H9 (cell line): ENCODE measurements at regions not wholly inside any gene's neighbourhood (a gene's known extent, or its start where the extent isn't known, plus 50 kb on each side); places are given as distances from the start of the nearest gene placed in this dataset.

Source experiments
- DNase-seq: peaks from one replicate; pipeline ENCODE4 v3.0.0-alpha.2; 2017
- H2AFZ ChIP-seq: one replicate; pipeline ENCODE4 v1.6.1; 2013; ENCODE audit warnings: mild to moderate bottlenecking, low read length, control low read depth, moderate library complexity
- H2AK5ac ChIP-seq: 2 replicates; pipeline ENCODE4 v1.6.1; 2013; ENCODE audit warnings: low read length, control low read depth, mixed read lengths; ENCODE audit not compliant: insufficient read length
- H2BK120ac ChIP-seq: one replicate; pipeline ENCODE4 v1.6.1; 2013; ENCODE audit warnings: low read depth, mild to moderate bottlenecking, low read length, control low read depth, inconsistent platforms; ENCODE audit not compliant: poor library complexity, severe bottlenecking
- H2BK12ac ChIP-seq: 2 replicates; pipeline ENCODE4 v1.6.1; 2013; ENCODE audit warnings: low read length, control low read depth, mixed read lengths, low read depth; ENCODE audit not compliant: insufficient read length
- H2BK15ac ChIP-seq: 2 replicates; pipeline ENCODE4 v1.6.1; 2013; ENCODE audit warnings: low read depth, low read length, control low read depth
- H2BK20ac ChIP-seq: one replicate; pipeline ENCODE4 v1.6.1; 2013; ENCODE audit warnings: low read depth, mild to moderate bottlenecking, low read length, control low read depth, inconsistent platforms; ENCODE audit not compliant: poor library complexity, severe bottlenecking
- H2BK5ac ChIP-seq: 2 replicates; pipeline ENCODE4 v1.6.1; 2013; ENCODE audit warnings: low read length, control low read depth, mixed read lengths; ENCODE audit not compliant: insufficient read length
- H3K14ac ChIP-seq: 2 replicates; pipeline ENCODE4 v1.6.1; 2013; ENCODE audit warnings: low read length, control low read depth; ENCODE audit not compliant: insufficient read depth
- H3K18ac ChIP-seq: 2 replicates; pipeline ENCODE4 v1.6.1; 2013; ENCODE audit warnings: low read depth, mild to moderate bottlenecking, mixed read lengths, low read length, control low read depth; ENCODE audit not compliant: insufficient read length
- H3K23ac ChIP-seq: 2 replicates; pipeline ENCODE4 v1.6.1; 2013; ENCODE audit warnings: low read length, control low read depth, mixed read lengths, low read depth; ENCODE audit not compliant: insufficient read length
- H3K23me2 ChIP-seq: 2 replicates; pipeline ENCODE4 v1.6.1; 2013; ENCODE audit warnings: low read depth, mild to moderate bottlenecking, mixed read lengths, low read length, control low read depth; ENCODE audit not compliant: insufficient read length, poor library complexity, severe bottlenecking
- H3K27ac ChIP-seq: 2 replicates; pipeline ENCODE4 v1.5.1; 2013; ENCODE audit warnings: low read length, control low read depth, mixed read lengths, low read depth; ENCODE audit not compliant: insufficient read length
- H3K27me3 ChIP-seq: 2 replicates; pipeline ENCODE4 v1.6.1; 2013; ENCODE audit warnings: low read length, control low read depth, inconsistent platforms; ENCODE audit not compliant: insufficient read depth
- H3K4ac ChIP-seq: 2 replicates; pipeline ENCODE4 v1.6.1; 2013; ENCODE audit warnings: low read depth, mild to moderate bottlenecking, control low read depth, inconsistent platforms, low read length, moderate library complexity
- H3K4me1 ChIP-seq: 2 replicates; pipeline ENCODE4 v1.6.1; 2013; ENCODE audit warnings: low read length, control low read depth, inconsistent platforms; ENCODE audit not compliant: insufficient read depth
- H3K4me2 ChIP-seq: 2 replicates; pipeline ENCODE4 v1.6.1; 2013; ENCODE audit warnings: low read length, control low read depth, mixed read lengths; ENCODE audit not compliant: insufficient read length, insufficient read depth
- H3K56ac ChIP-seq: 2 replicates; pipeline ENCODE4 v1.6.1; 2013; ENCODE audit warnings: low read depth, mild to moderate bottlenecking, mixed read lengths, low read length, control low read depth; ENCODE audit not compliant: insufficient read length
- H3K79me1 ChIP-seq: 2 replicates; pipeline ENCODE4 v1.6.1; 2013; ENCODE audit warnings: low read depth, mild to moderate bottlenecking, moderate library complexity, low read length, control low read depth, inconsistent platforms; ENCODE audit not compliant: insufficient read depth, poor library complexity, severe bottlenecking
- H3K79me2 ChIP-seq: 2 replicates; pipeline ENCODE4 v1.6.1; 2013; ENCODE audit warnings: low read length, control low read depth, inconsistent platforms; ENCODE audit not compliant: insufficient read depth
- H3K9ac ChIP-seq: 2 replicates; pipeline ENCODE4 v1.6.1; 2013; ENCODE audit warnings: low read length, control low read depth, mixed read lengths; ENCODE audit not compliant: insufficient read length; ENCODE audit errors: extremely low read depth
- H3K9me3 ChIP-seq: one replicate; pipeline ENCODE4 v1.6.1; 2013; ENCODE audit warnings: low read depth, low read length, inconsistent platforms; ENCODE audit not compliant: control insufficient read depth
- H3T11ph ChIP-seq: one replicate; pipeline ENCODE4 v1.6.1; 2013; ENCODE audit warnings: mild to moderate bottlenecking, low read length, control low read depth, inconsistent platforms
- H4K20me1 ChIP-seq: one replicate; pipeline ENCODE4 v1.6.1; 2013; ENCODE audit not compliant: control insufficient read depth, insufficient read length, insufficient read depth
- H4K5ac ChIP-seq: 2 replicates; pipeline ENCODE4 v1.6.1; 2013; ENCODE audit warnings: low read depth, mild to moderate bottlenecking, mixed read lengths, low read length, control low read depth; ENCODE audit not compliant: insufficient read length
- H4K8ac ChIP-seq: replicated peaks from 2 replicates; pipeline ENCODE4 v1.6.1; 2013; ENCODE audit warnings: low read length, control low read depth, mixed read lengths, low read depth; ENCODE audit not compliant: insufficient read length
- H4K91ac ChIP-seq: 2 replicates; pipeline ENCODE4 v1.6.1; 2013; ENCODE audit warnings: low read depth, mild to moderate bottlenecking, moderate library complexity, mixed read lengths, low read length, control low read depth; ENCODE audit not compliant: insufficient read length
- H3K27ac Mint-ChIP-seq, 3 experiments: 2 replicates in 2 of 3; 3 replicates in 1 of 3; pipeline ENCODE4 v1.8.0; 2020 to 2021; ENCODE audit warnings: mixed read lengths in 3 of 3, mild to moderate bottlenecking in 1 of 3, moderate library complexity in 1 of 3
- H3K27me3 Mint-ChIP-seq: 2 replicates; pipeline ENCODE4 v1.8.0; 2021; ENCODE audit warnings: low read depth, mild to moderate bottlenecking, moderate library complexity, mixed read lengths
- H3K36me3 Mint-ChIP-seq, 3 experiments: 2 replicates in 2 of 3; 3 replicates in 1 of 3; pipeline ENCODE4 v1.8.0; 2020 to 2021; ENCODE audit warnings: low read depth in 3 of 3, mixed read lengths in 3 of 3; ENCODE audit not compliant: insufficient read depth in 1 of 3
- H3K4me1 Mint-ChIP-seq, 2 experiments: 2 replicates each; pipeline ENCODE4 v1.8.0; 2020; ENCODE audit warnings: mixed read lengths in 2 of 2
- H3K4me3 Mint-ChIP-seq, 2 experiments: 2 replicates in 1 of 2; 3 replicates in 1 of 2; pipeline ENCODE4 v1.8.0; 2020 to 2021; ENCODE audit warnings: mild to moderate bottlenecking in 2 of 2, mixed read lengths in 2 of 2, moderate library complexity in 1 of 2
- H3K9me3 Mint-ChIP-seq, 2 experiments: 2 replicates in 1 of 2; 3 replicates in 1 of 2; pipeline ENCODE4 v1.8.0; 2020; ENCODE audit warnings: mild to moderate bottlenecking in 2 of 2, mixed read lengths in 2 of 2, moderate library complexity in 1 of 2
- WGBS: extraction: QIAGEN DNeasy Blood & Tissue Kit; methylation state at CpG from one replicate; pipeline ENCODE4 v1.1.7; 2013; ENCODE audit warnings: missing lambda C conversion rate, low lambda C conversion rate, mixed read lengths; ENCODE audit not compliant: insufficient read length; ENCODE audit errors: extremely low coverage; 5-methylcytosine and 5-hydroxymethylcytosine counted together
- TF ChIP-seq, protein P1 (sequence below): fragments of 200-600 bp; sonication (generic); conservative IDR thresholded peaks from 3 replicates; pipeline ENCODE4 v1.8.0; 2021; ENCODE audit warnings: antibody characterized with exemption, mild to moderate bottlenecking

- no peak overlapping the region for H3K27ac ChIP-seq
- H3K4me2 ChIP-seq = no peak overlapping the region
- no peak overlapping the region for H3K18ac ChIP-seq
- Mint-ChIP-seq H3K9me3 (no peaks in the 10 kb centered on the region; a peak in 1 of 5 replicates), H3K27ac (no peak overlapping the region), H3K27me3 (no peaks in the 10 kb centered on the region; the same call in 1 of the 2 replicates), H3K4me1 (peaks cover 4 to 5% of the 10 kb centered on the region in 2 experiments), H3K4me3 (no peak overlapping the region), H3K36me3 (no peaks in the 10 kb centered on the region)
- H3K4ac ChIP-seq = no peak overlapping the region
- H3K23me2 ChIP-seq = no peaks in the 10 kb centered on the region
- WGBS = no CpG with 5 or more reads among the region's 15 CpGs
- no peak overlapping the region for H2BK120ac ChIP-seq
- H3T11ph ChIP-seq = no peak overlapping the region
- H3K9ac ChIP-seq = no peak overlapping the region
- no peak overlapping the region for H3K14ac ChIP-seq
- H2AK5ac ChIP-seq = no peak overlapping the region
- H2BK15ac ChIP-seq = no peak overlapping the region
- H2AFZ ChIP-seq = no peak overlapping the region
- H3K79me1 ChIP-seq = no peaks in the 10 kb centered on the region
- H4K5ac ChIP-seq = no peak overlapping the region
- no peaks in the 10 kb centered on the region for H3K9me3 ChIP-seq
- TF ChIP-seq, protein P1, sequence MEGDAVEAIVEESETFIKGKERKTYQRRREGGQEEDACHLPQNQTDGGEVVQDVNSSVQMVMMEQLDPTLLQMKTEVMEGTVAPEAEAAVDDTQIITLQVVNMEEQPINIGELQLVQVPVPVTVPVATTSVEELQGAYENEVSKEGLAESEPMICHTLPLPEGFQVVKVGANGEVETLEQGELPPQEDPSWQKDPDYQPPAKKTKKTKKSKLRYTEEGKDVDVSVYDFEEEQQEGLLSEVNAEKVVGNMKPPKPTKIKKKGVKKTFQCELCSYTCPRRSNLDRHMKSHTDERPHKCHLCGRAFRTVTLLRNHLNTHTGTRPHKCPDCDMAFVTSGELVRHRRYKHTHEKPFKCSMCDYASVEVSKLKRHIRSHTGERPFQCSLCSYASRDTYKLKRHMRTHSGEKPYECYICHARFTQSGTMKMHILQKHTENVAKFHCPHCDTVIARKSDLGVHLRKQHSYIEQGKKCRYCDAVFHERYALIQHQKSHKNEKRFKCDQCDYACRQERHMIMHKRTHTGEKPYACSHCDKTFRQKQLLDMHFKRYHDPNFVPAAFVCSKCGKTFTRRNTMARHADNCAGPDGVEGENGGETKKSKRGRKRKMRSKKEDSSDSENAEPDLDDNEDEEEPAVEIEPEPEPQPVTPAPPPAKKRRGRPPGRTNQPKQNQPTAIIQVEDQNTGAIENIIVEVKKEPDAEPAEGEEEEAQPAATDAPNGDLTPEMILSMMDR = no peak
- no peaks in the 10 kb centered on the region for H3K27me3 ChIP-seq
- H3K4me1 ChIP-seq = no peaks in the 10 kb centered on the region
- no peak overlapping the region for H4K8ac ChIP-seq
- no peak overlapping the region for H4K91ac ChIP-seq
- H3K56ac ChIP-seq = no peak overlapping the region
- no peak for DNase-seq
- no peaks in the 10 kb centered on the region for H3K79me2 ChIP-seq
- no peak overlapping the region for H2BK5ac ChIP-seq
- peaks cover 2% of the 10 kb centered on the region for H4K20me1 ChIP-seq
- no peak overlapping the region for H2BK12ac ChIP-seq
- H2BK20ac ChIP-seq = no peak overlapping the region
- H3K23ac ChIP-seq = no peak overlapping the region
Measured at GRCh38 chr16:79355600-79356358, 244.8 kb downstream of the MAF start.
